Choroid plexus epithelial cell (primary cell): ENCODE measurements at regions not wholly inside any gene's neighbourhood (a gene's known extent, or its start where the extent isn't known, plus 50 kb on each side); places are given as distances from the start of the nearest gene placed in this dataset.

Source experiments
- DNase-seq: peaks from one replicate; pipeline ENCODE4 v3.0.0-alpha.2; 2010; ENCODE audit warnings: low read depth
- H3K4me3 ChIP-seq: 2 replicates; pipeline ENCODE4 v1.5.1; 2011; ENCODE audit warnings: low read depth, mild to moderate bottlenecking, control low read depth, low read length, moderate library complexity
- CTCF ChIP-seq: conservative IDR thresholded peaks from 2 replicates; pipeline ENCODE4 v1.5.1; 2011; ENCODE audit warnings: low read depth, mild to moderate bottlenecking, control low read depth, inconsistent platforms, low read length, moderate library complexity

GRCh38 chr3:30555968-30556367 lies 50.4 kb upstream of the TGFBR2 start:
- no peak for TF ChIP-seq CTCF
- DNase-seq, result no peak
- H3K4me3 ChIP-seq, result no peak overlapping the region
